ENCODE measurements at regions not wholly inside any gene's neighbourhood (a gene's known extent, or its start where the extent isn't known, plus 50 kb on each side); places are given as distances from the start of the nearest gene placed in this dataset.
A peak's percentile ranks its signal among the peaks of the same experiment; 100 is the strongest.

GRCh38 chr2:38474715-38475566 lies 97.9 kb upstream of the ATL2 start:
- Histone ChIP-seq H3K27ac (no peak overlapping the region), H3K27me3 (no peaks in the 10 kb centered on the region), H3K4me3 (replicated peaks in 1 of 3) (no peak overlapping the region), H3K9me3 (no peaks in the 10 kb centered on the region), H3K4me1 (peaks cover 0 to 4% of the 10 kb centered on the region in 2 donors), H3K36me3 (no peaks in the 10 kb centered on the region)
- TF ChIP-seq POLR2A (IDR thresholded peaks at IDR 0.05) (no peak), CTCF (IDR thresholded peaks at IDR 0.05) (no peak)
- WGBS, 2 donors = 87 to 93% methylated on average over 6 of the region's 6 CpGs
- intact Hi-C loops (cut with DNase I) = no loop called here
- DNase-seq = no peak

- DNase-seq = no peak
Observed at GRCh38 chr2:38474021-38474456, 97.0 kb upstream of the ATL2 start.

GRCh38 chr2:38473333-38474005 lies 96.4 kb upstream of the ATL2 start:
- TF ChIP-seq CTCF (IDR thresholded peaks at IDR 0.05) = no peak
- no peak for TF ChIP-seq POLR2A (IDR thresholded peaks at IDR 0.05)
- Histone ChIP-seq H3K27ac (no peak overlapping the region), H3K4me1 (peaks cover 14% of the 10 kb centered on the region in 2 donors), H3K9me3 (no peaks in the 10 kb centered on the region), H3K27me3 (no peaks in the 10 kb centered on the region), H3K36me3 (no peaks in the 10 kb centered on the region), H3K4me3 (replicated peaks in 1 of 3) (no peak overlapping the region)
- DNase-seq = no peak
- WGBS, 2 donors = 82 to 86% methylated on average over 5 of the region's 5 CpGs
- intact Hi-C loops (cut with DNase I) = no loop called here

More at GRCh38 chr2:38474021-38474456, 97.0 kb upstream of the ATL2 start:
- no peak overlapping the region for H3K4me3 ChIP-seq (replicated peaks in 1 of 3)
- TF ChIP-seq CTCF (IDR thresholded peaks at IDR 0.05) (no peak), POLR2A (IDR thresholded peaks at IDR 0.05) (no peak)
- H3K9me3 ChIP-seq = no peaks in the 10 kb centered on the region
- intact Hi-C loops (cut with DNase I) = no loop called here
- no peaks in the 10 kb centered on the region for H3K27me3 ChIP-seq
- 59 to 69% methylated on average over 3 of the region's 3 CpGs for whole genome bisulfite sequencing, 2 donors
- H3K4me1 ChIP-seq = peaks cover 9% of the 10 kb centered on the region in 2 donors
- no peak overlapping the region for H3K27ac ChIP-seq
- no peaks in the 10 kb centered on the region for H3K36me3 ChIP-seq

GRCh38 chr2:38470115-38470514 lies 93.0 kb upstream of the ATL2 start:
- H3K9me3 ChIP-seq = no peaks in the 10 kb centered on the region
- no peak overlapping the region for H3K27ac ChIP-seq
- H3K4me1 ChIP-seq = peaks cover 27 to 43% of the 10 kb centered on the region in 2 donors
- no peak for TF ChIP-seq POLR2A (IDR thresholded peaks at IDR 0.05)
- no peak overlapping the region for H3K4me3 ChIP-seq (replicated peaks in 1 of 3)
- 78 to 79% methylated on average over 3 of the region's 3 CpGs for WGBS, 2 donors
- DNase-seq = no peak
- no peaks in the 10 kb centered on the region for H3K27me3 ChIP-seq
- no peaks in the 10 kb centered on the region for H3K36me3 ChIP-seq
- intact Hi-C loops (cut with DNase I) = no loop called here

GRCh38 chr2:38467768-38468455 lies 90.8 kb upstream of the ATL2 start:
- 29 to 31% methylated on average over 3 of the region's 3 CpGs for WGBS, 2 donors
- no peaks in the 10 kb centered on the region for H3K9me3 ChIP-seq
- no peak for TF ChIP-seq CTCF (IDR thresholded peaks at IDR 0.05)
- no peak for TF ChIP-seq POLR2A (IDR thresholded peaks at IDR 0.05)
- H3K36me3 ChIP-seq = no peaks in the 10 kb centered on the region
- intact Hi-C loops (cut with DNase I) = loop anchor here (10.0 kb wide), 1 partner anchor 93 kb away; the partner anchor contains the start of gene ATL2
- peak overlapping the region; percentile 83 to 86 (median 84) for H3K27ac ChIP-seq
- peaks cover 23 to 43% of the 10 kb centered on the region in 2 donors for H3K4me1 ChIP-seq
- DNase-seq = no peak
- no peaks in the 10 kb centered on the region for H3K27me3 ChIP-seq
- no peak overlapping the region for H3K4me3 ChIP-seq (replicated peaks in 1 of 3)

Data from thyroid gland (tissue), 4 donors.